ENCODE measurements at regions not wholly inside any gene's neighbourhood (a gene's known extent, or its start where the extent isn't known, plus 50 kb on each side); places are given as distances from the start of the nearest gene placed in this dataset.

DNA sequence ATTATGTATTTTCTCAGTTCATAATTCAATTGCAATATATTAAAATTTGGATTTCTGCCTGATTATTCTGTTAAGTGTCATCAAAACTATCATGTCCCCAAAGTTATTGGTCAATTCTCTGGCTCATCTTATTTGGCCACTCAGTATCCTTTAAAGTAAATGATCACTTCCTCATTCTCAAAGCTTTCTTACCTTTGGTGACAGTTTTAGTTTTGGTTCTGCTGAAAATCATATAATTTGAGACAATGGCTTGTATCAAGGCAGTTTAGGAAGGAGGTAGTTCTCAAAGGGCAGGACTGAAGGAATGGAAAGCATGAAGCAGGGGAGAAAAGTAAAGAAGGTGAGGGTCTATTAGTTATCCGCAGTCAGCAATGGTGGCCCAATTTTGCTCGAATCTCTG lies 1832.1 kb downstream of the ARAP2 start:
- ATAC-seq, result no peak
- H3K4me2 ChIP-seq (ENCODE audit: low read length), result no peak overlapping the region
- no peaks in the 10 kb centered on the region for H3K4me1 ChIP-seq (ENCODE audit: control insufficient read depth in 1 of 2, insufficient read depth in 2 of 2, low read length in 2 of 2)
- no peaks in the 10 kb centered on the region for H3K27me3 ChIP-seq (ENCODE audit: insufficient read depth, low read length)
- H3K9me3 ChIP-seq (ENCODE audit: control insufficient read depth in 1 of 2, insufficient read depth in 1 of 2, low read depth in 1 of 2, low read length in 2 of 2), result no peaks in the 10 kb centered on the region
- no peak overlapping the region for H2AFZ ChIP-seq (ENCODE audit: low read depth, low read length, poor library complexity, severe bottlenecking)
- no peaks in the 10 kb centered on the region for H3K9me2 ChIP-seq (ENCODE audit: insufficient read depth)
- H3K27ac ChIP-seq (ENCODE audit: low read depth, low read length), result no peak overlapping the region
- CTCF ChIA-PET, result no interaction called here
- intact Hi-C loops (cut with micrococcal nuclease), result no loop called here
- H3K36me3 ChIP-seq (ENCODE audit: control insufficient read depth in 1 of 2, insufficient read depth in 2 of 2, low read length in 2 of 2), result no peaks in the 10 kb centered on the region
- no peak for DNase-seq (ENCODE audit: low read depth, low spot score)
- POLR2A ChIA-PET, result no interaction called here
- RAD21 ChIA-PET (ENCODE audit: low non-redundant PET in 1 of 2, low total read pairs in 2 of 2, uncharacterized antibody in 2 of 2, unreplicated experiment in 2 of 2), result no interaction called here
- no peaks in the 10 kb centered on the region for H3K79me2 ChIP-seq (ENCODE audit: insufficient read depth, low read length)
- no peak overlapping the region for H3K9ac ChIP-seq (ENCODE audit: low read length)
- no TSS peak for BruUV-seq (replicated peaks)
- TF ChIP-seq, protein P1, sequence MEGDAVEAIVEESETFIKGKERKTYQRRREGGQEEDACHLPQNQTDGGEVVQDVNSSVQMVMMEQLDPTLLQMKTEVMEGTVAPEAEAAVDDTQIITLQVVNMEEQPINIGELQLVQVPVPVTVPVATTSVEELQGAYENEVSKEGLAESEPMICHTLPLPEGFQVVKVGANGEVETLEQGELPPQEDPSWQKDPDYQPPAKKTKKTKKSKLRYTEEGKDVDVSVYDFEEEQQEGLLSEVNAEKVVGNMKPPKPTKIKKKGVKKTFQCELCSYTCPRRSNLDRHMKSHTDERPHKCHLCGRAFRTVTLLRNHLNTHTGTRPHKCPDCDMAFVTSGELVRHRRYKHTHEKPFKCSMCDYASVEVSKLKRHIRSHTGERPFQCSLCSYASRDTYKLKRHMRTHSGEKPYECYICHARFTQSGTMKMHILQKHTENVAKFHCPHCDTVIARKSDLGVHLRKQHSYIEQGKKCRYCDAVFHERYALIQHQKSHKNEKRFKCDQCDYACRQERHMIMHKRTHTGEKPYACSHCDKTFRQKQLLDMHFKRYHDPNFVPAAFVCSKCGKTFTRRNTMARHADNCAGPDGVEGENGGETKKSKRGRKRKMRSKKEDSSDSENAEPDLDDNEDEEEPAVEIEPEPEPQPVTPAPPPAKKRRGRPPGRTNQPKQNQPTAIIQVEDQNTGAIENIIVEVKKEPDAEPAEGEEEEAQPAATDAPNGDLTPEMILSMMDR (IDR thresholded peaks at IDR 0.05 in 2 of 3, conservative IDR thresholded peaks at IDR 0.05 in 1 of 3; ENCODE audit: borderline replicate concordance in 1 of 3, insufficient read depth in 1 of 3, low read depth in 2 of 3, low read length in 2 of 3), result no peak
- TF ChIP-seq EZH2 (IDR thresholded peaks at IDR 0.05) (no peak), ZFX (IDR thresholded peaks at IDR 0.05) (no peak), SP1 (IDR thresholded peaks at IDR 0.05; ENCODE audit: low read depth) (no peak), EGR1 (IDR thresholded peaks at IDR 0.05; ENCODE audit: low read depth) (no peak), SIN3A (IDR thresholded peaks at IDR 0.05; ENCODE audit: low read depth) (no peak), ZNF274 (IDR thresholded peaks at IDR 0.05; ENCODE audit: low read depth, low read length) (no peak), CEBPB (IDR thresholded peaks at IDR 0.05; ENCODE audit: low read depth) (no peak), TCF7L2 (IDR thresholded peaks at IDR 0.05; ENCODE audit: borderline replicate concordance, extremely low read depth, insufficient read depth, insufficient read length) (no peak), YY1 (IDR thresholded peaks at IDR 0.05; ENCODE audit: extremely low read depth, insufficient replicate concordance, low read depth, low read length) (no peak)
- TF ChIP-seq, protein P2, sequence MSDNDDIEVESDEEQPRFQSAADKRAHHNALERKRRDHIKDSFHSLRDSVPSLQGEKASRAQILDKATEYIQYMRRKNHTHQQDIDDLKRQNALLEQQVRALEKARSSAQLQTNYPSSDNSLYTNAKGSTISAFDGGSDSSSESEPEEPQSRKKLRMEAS (IDR thresholded peaks at IDR 0.05), result no peak
- no peak overlapping the region for H3K4me3 ChIP-seq (replicated peaks in 1 of 2; ENCODE audit: low read depth in 1 of 2, low read length in 2 of 2)
- no peaks in the 10 kb centered on the region for H4K20me1 ChIP-seq (ENCODE audit: insufficient read depth)

Data from HCT116 (cell line).